SK-MEL-5 (cell line): ENCODE measurements at regions not wholly inside any gene's neighbourhood (a gene's known extent, or its start where the extent isn't known, plus 50 kb on each side); places are given as distances from the start of the nearest gene placed in this dataset.
A peak's percentile ranks its signal among the peaks of the same experiment; 100 is the strongest.
"Not testable (repeated sequence)": the region's sequence is repeated elsewhere in the genome, so short reads cannot be mapped to it uniquely, and the experiment has no call there.

ENCODE experiments used
- DNase-seq: peaks from one replicate; pipeline ENCODE4 v3.0.0-alpha.2; 2016; ENCODE audit warnings: low read depth, low spot score
- in situ Hi-C: cut with HindIII; loops from 2 replicates; pipeline ENCODE4 v1.10.0; 2016; ENCODE audit warnings: low sequenced_read_pairs, high pct_unique_total_duplicates, low pct_unique_long_range_greater_than_20kb

GRCh38 chrX:13404777-13405176 is 84.9 kb upstream of the ATXN3L start:
- DNase-seq, in situ Hi-C loops: not testable (repeated sequence)

DNA sequence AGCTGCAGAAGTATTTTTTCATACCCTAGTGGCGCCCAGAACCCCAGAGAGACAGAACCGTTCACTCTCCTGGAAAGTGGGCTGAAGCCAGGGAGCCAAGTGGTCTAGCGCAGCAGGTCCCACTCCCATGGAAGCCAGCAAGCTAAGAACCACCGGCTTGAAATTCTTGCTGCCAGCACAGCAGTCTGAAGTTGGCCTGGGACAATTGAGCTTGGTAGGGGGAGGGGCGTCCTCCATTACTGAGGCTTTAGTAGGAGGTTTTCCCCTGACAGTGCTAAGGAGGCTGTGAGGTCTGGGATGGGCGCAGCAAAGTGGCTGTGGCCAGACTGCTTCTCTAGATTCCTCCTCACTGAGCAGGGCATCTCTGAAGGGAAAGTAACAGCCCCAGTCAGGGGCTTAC is 84.5 kb upstream of the ATXN3L start:
- in situ Hi-C loops, result no loop called here
- no peak for DNase-seq

DNA sequence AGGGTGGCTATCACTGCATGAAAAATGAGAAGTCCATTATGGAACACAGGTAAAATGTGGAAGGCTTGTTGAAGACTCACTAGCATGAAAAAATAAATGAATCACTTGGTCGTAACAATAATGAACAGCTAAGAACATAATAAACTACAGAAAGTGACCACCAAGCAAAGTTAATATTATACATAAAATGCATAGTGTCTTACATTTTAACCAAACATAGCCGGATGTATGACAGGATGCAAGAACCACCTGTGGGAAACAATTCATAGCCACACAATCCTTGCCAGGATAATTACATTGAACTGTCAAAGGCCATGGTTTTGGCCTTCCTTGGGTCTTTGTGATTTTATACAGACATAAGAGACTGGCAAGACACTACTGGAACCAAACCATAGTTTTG is 81.9 kb upstream of the ATXN3L start:
- in situ Hi-C loops, result no loop called here
- no peak for DNase-seq

GRCh38 chrX:13398839-13399238 is 79.0 kb upstream of the ATXN3L start:
- DNase-seq, result no peak
- in situ Hi-C loops, result no loop called here

DNA sequence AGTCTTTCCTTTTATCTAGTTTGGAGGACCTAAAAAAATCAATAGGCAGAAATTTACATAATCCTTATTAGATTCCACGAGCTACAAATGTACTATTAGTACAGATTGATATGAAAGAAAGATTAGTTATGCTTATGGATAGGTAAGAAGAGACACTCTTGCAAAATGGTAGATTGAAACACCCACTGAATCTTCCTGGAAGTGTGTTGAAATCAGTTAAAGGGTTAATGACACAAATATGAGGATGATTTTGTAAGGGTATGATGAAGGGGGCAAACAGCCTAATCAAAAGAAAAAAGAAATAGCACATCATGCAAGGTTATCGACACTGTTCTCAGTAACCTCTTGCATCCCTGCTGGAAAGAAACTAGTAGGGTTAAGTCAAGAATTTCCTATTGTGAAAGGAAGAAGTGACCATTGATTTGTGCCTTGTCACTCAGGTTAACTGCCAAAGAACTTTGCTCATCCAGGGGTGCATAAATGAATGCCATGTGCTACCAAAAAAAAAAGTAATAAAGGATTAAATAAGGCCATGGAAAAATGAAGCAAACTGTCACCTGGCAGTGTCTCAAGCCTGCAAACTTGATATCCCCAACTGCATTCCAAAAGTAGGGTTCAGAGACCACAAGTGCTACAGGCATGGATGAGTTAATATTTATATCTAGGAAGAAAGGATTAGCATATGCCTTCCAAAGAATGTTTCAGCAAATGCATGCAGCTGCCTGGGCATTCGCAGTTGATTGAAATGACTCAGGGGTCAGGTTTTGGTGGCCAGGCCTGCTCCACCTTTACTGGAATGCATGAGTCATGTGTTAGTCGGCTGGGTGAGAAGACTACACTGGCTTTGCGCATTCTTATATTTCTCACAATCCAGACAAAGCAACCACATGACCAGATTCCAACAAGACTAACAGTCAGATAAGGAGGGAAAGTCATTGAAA is 78.3 kb upstream of the ATXN3L start:
- in situ Hi-C loops, result no loop called here
- DNase-seq, result peak; percentile 57

DNA sequence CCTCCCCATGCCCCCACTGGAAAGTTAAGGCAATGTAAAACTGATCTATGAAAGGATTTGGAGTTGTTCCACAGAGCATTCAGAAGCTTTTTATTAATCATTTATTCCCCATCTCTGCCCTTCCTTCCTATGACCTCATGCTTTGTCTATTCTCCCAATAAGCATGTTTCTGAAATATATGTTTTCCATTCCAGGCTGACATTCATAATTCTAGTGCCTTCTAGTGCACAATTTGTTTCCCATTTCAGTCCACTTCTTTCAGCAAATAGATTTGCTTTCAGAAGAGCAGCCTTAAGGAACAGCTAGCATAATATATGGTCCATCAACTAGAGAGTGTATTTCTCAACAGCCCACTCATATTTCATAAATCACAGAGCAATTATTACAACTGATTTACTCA is 77.1 kb upstream of the ATXN3L start:
- DNase-seq, result no peak
- in situ Hi-C loops, result no loop called here

DNA sequence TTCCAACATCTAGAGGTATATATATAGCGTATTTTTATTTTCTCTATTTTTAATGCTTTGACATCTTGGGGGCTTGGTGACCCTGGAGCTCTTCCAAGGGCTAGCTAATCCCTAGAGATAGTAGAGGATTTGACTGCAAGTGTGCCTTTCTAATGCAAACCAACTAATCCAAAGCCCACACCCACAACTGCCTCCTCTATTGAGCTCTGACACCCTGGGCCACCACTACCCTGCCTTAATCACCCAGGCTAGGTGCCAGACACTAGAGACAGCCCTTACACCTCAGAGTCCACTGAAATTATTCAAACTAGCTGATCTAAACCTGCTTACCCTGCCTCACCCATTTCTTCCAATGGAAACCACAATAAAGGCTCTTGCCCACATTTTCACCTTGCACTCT is 69.6 kb upstream of the ATXN3L start:
- DNase-seq, result no peak
- in situ Hi-C loops, result no loop called here

GRCh38 chrX:13387666-13388494 is 68.0 kb upstream of the ATXN3L start:
- DNase-seq, result no peak
- in situ Hi-C loops, result no loop called here

DNA sequence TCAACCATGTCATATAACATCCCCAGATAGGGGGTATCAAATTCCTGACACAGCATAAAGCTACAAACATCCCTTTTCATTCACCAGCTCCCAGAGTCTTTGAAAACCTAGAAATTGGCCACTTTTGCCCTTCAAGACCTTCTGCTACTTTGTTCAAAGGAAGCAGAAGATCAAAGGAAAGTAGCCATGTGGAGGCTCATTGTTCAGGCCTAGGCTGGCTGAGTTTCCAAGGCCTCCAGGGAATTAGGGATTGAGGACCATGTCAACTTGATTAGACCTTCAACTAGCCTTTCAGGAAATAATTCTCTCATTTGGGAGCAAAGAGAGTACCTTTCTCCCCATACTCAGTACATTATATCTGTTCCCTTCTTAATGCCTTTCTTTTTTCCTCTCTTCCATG is 66.8 kb upstream of the ATXN3L start:
- peak; percentile 63 for DNase-seq
- in situ Hi-C loops, result no loop called here

- in situ Hi-C loops, result no loop called here
- no peak for DNase-seq
Measured at GRCh38 chrX:13386092-13386491, 66.2 kb upstream of the ATXN3L start.

- in situ Hi-C loops, result no loop called here
- no peak for DNase-seq
Measured at GRCh38 chrX:13383907-13384306, 64.1 kb upstream of the ATXN3L start.

DNA sequence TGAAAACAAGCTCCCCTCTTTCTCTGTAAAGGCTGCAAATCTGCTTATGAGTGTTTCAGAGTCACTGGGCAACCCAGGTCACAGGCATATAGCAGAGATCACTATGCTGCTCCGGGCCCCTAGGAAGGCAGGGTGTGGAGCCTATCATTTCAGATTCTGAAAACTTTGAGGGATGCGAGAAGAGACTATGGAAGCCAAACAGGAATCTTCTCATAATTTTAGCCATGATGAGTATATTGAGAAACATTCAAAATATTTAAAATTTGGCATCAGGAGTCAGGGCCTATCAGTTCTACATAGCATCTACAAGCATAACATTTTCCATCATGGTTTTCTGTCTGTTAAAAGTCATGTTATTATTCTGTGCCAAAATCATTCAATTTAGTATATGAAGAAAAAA is 61.7 kb upstream of the ATXN3L start:
- in situ Hi-C loops, result no loop called here
- DNase-seq, result no peak

- no peak for DNase-seq
Measured at GRCh38 chrX:13380211-13380610, 60.4 kb upstream of the ATXN3L start.

DNA sequence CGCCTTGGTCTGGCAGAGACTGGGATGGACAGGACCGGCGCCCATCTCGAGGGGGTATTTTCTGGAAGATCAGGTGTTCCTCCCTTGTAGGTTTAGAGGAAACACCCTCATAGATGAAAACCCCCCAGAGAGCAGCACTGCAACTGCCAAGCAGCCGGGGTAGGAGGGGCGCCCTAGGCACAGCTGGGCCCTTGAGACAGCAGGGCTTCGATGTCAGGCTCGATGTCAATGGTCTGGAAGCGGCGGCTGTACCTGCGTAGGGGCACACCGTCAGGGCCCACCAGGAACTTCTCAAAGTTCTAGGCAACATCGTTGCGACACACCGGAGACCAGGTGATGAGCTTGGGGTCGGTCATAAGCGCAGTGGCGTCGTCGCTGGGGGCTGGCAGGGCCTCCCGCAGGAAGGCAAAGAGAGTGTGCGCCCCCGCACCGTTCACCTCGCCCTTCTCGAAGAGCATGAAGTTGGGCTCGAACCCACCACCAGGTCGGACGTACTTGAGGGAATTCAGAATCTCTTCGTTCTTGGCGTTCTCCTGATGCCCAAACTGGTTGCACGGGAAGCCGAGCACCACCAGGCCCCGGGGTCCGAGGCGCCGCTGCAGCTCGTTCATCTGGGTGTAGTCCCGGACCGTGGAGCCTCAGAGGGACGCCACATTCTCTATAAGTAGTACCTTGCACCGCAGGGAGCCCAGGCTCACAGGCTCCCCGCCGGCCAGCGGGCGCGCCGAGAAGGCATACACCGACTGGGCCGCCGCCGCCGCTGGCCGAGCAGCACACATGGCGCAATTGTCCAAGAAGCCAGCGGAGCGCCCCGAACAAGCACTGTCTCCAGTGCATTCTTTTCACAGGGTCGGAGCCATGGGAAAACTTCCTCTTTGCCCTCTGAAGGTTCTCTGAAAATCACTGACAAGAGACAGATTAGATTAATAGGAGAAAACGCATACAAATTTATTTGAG is 59.0 kb upstream of the ATXN3L start:
- in situ Hi-C loops, DNase-seq: not testable (repeated sequence)

More at GRCh38 chrX:13380211-13380610, 60.4 kb upstream of the ATXN3L start:
- in situ Hi-C loops, result no loop called here

GRCh38 chrX:13377550-13377934 is 57.7 kb upstream of the ATXN3L start:
- no peak for DNase-seq
- in situ Hi-C loops, result no loop called here

- peak; percentile 17 for DNase-seq
- in situ Hi-C loops, result no loop called here
Measured at GRCh38 chrX:13376857-13377549, 57.1 kb upstream of the ATXN3L start.

- in situ Hi-C loops, DNase-seq: not testable (repeated sequence)
Measured at GRCh38 chrX:13375596-13375995, 55.7 kb upstream of the ATXN3L start.
